ENCODE measurements at regions not wholly inside any gene's neighbourhood (a gene's known extent, or its start where the extent isn't known, plus 50 kb on each side); places are given as distances from the start of the nearest gene placed in this dataset.

- POLR2A ChIA-PET: no interaction called here
- CTCF ChIA-PET: no interaction called here
- TF ChIP-seq SUZ12 (IDR thresholded peaks at IDR 0.05) (no peak), ZNF384 (IDR thresholded peaks at IDR 0.05) (no peak), HDGF (IDR thresholded peaks at IDR 0.05; ENCODE audit: borderline replicate concordance) (no peak), NFRKB (IDR thresholded peaks at IDR 0.05) (no peak), FOXA1 (IDR thresholded peaks at IDR 0.05) (no peak), ARNT (IDR thresholded peaks at IDR 0.05) (no peak)
- no peak for DNase-seq (ENCODE audit: extremely low spot score)
Observed at GRCh38 chr3:145798696-145799537, 362.1 kb downstream of the PLOD2 start.

GRCh38 chr3:145801696-145802095 lies 359.3 kb downstream of the PLOD2 start:
- CTCF ChIA-PET: no interaction called here
- DNase-seq (ENCODE audit: extremely low spot score): no peak
- no peak for TF ChIP-seq FOXK2 (IDR thresholded peaks at IDR 0.05)
- no peak for TF ChIP-seq FOXA1 (IDR thresholded peaks at IDR 0.05)
- TF ChIP-seq CTBP1 (IDR thresholded peaks at IDR 0.05; ENCODE audit: borderline replicate concordance): no peak
- no peak for TF ChIP-seq FOXM1 (IDR thresholded peaks at IDR 0.05; ENCODE audit: borderline replicate concordance)
- no peak for TF ChIP-seq L3MBTL2 (conservative IDR thresholded peaks at IDR 0.05)
- no peak for TF ChIP-seq ZNF384 (IDR thresholded peaks at IDR 0.05)
- no peak for TF ChIP-seq PKNOX1 (IDR thresholded peaks at IDR 0.05)
- TF ChIP-seq ELF4 (IDR thresholded peaks at IDR 0.05): no peak
- POLR2A ChIA-PET: no interaction called here

GRCh38 chr3:145807990-145808389 lies 353.0 kb downstream of the PLOD2 start:
- peak; percentile 33 for DNase-seq (ENCODE audit: extremely low spot score)
- POLR2A ChIA-PET: no interaction called here
- TF ChIP-seq HDGF (IDR thresholded peaks at IDR 0.05; ENCODE audit: borderline replicate concordance) (no peak), FOXK2 (IDR thresholded peaks at IDR 0.05) (no peak), ELF4 (IDR thresholded peaks at IDR 0.05) (no peak), ARNT (IDR thresholded peaks at IDR 0.05) (no peak), SP1 (IDR thresholded peaks at IDR 0.05) (no peak), ZNF384 (IDR thresholded peaks at IDR 0.05) (peak; percentile 66), L3MBTL2 (conservative IDR thresholded peaks at IDR 0.05) (no peak)

GRCh38 chr3:145812391-145812790 lies 348.6 kb downstream of the PLOD2 start:
- no peak for DNase-seq (ENCODE audit: extremely low spot score)
- ChIA-PET POLR2A (no interaction called here), CTCF (no interaction called here)
- TF ChIP-seq CTBP1 (IDR thresholded peaks at IDR 0.05; ENCODE audit: borderline replicate concordance): no peak
- TF ChIP-seq HDGF (IDR thresholded peaks at IDR 0.05; ENCODE audit: borderline replicate concordance): no peak
- no peak for TF ChIP-seq NFRKB (IDR thresholded peaks at IDR 0.05)
- no peak for TF ChIP-seq ARNT (IDR thresholded peaks at IDR 0.05)

More at GRCh38 chr3:145807990-145808389, 353.0 kb downstream of the PLOD2 start:
- CTCF ChIA-PET: interaction anchor here (0.6 kb wide), 1 partner anchor 382 kb away, joined by 4 read pairs; no protein-coding TSS in a partner anchor

- ChIA-PET CTCF (no interaction called here), POLR2A (no interaction called here)
- no peak for DNase-seq (ENCODE audit: extremely low spot score)
- TF ChIP-seq SP1 (IDR thresholded peaks at IDR 0.05) (no peak), FOXM1 (IDR thresholded peaks at IDR 0.05; ENCODE audit: borderline replicate concordance) (no peak), ELF4 (IDR thresholded peaks at IDR 0.05) (no peak), CTBP1 (IDR thresholded peaks at IDR 0.05; ENCODE audit: borderline replicate concordance) (no peak), TARDBP (IDR thresholded peaks at IDR 0.05) (no peak), BHLHE40 (IDR thresholded peaks at IDR 0.05; ENCODE audit: borderline replicate concordance) (no peak), NFRKB (IDR thresholded peaks at IDR 0.05) (no peak), LEF1 (IDR thresholded peaks at IDR 0.05; ENCODE audit: borderline replicate concordance) (no peak), PKNOX1 (IDR thresholded peaks at IDR 0.05) (no peak), FOXA1 (IDR thresholded peaks at IDR 0.05) (no peak), SUZ12 (IDR thresholded peaks at IDR 0.05) (no peak)
Observed at GRCh38 chr3:145815707-145816413, 345.1 kb downstream of the PLOD2 start.

GRCh38 chr3:145817870-145818483 lies 343.0 kb downstream of the PLOD2 start:
- ChIA-PET POLR2A (no interaction called here), CTCF (no interaction called here)
- DNase-seq (ENCODE audit: extremely low spot score): no peak
- TF ChIP-seq SUZ12 (IDR thresholded peaks at IDR 0.05) (no peak), FOXK2 (IDR thresholded peaks at IDR 0.05) (no peak), NFRKB (IDR thresholded peaks at IDR 0.05) (no peak), L3MBTL2 (conservative IDR thresholded peaks at IDR 0.05) (no peak), TARDBP (IDR thresholded peaks at IDR 0.05) (no peak), PKNOX1 (IDR thresholded peaks at IDR 0.05) (no peak), FOXA1 (IDR thresholded peaks at IDR 0.05) (no peak), ZNF384 (IDR thresholded peaks at IDR 0.05) (no peak), SP1 (IDR thresholded peaks at IDR 0.05) (no peak), ARNT (IDR thresholded peaks at IDR 0.05) (no peak), CTBP1 (IDR thresholded peaks at IDR 0.05; ENCODE audit: borderline replicate concordance) (no peak), FOXM1 (IDR thresholded peaks at IDR 0.05; ENCODE audit: borderline replicate concordance) (no peak), LEF1 (IDR thresholded peaks at IDR 0.05; ENCODE audit: borderline replicate concordance) (no peak)
